Peyer's patch (tissue), 4 donors: ENCODE measurements at regions not wholly inside any gene's neighbourhood (a gene's known extent, or its start where the extent isn't known, plus 50 kb on each side); places are given as distances from the start of the nearest gene placed in this dataset.

Experiments used
- DNase-seq, 3 donors: peaks; one replicate each; pipeline ENCODE4 v3.0.0-alpha.2; 2017 to 2019
- H3K27ac ChIP-seq, 4 donors: fragments of 200-600 bp; sonication (generic); one replicate each; pipeline ENCODE4 v1.5.1; 2016 to 2019
- H3K27me3 ChIP-seq, 2 donors: fragments of 200-600 bp; sonication (generic); one replicate each; pipeline ENCODE4 v1.5.1; 2019
- H3K36me3 ChIP-seq, 3 donors: fragments of 200-600 bp; sonication (generic); one replicate each; pipeline ENCODE4 v1.5.1; 2016 to 2019
- H3K4me1 ChIP-seq, 4 donors: fragments of 200-600 bp; sonication (generic); one replicate each; pipeline ENCODE4 v1.5.1; 2016 to 2019
- H3K4me3 ChIP-seq, 4 donors: fragments of 200-600 bp; sonication (generic); 1 replicate in 3 of 4; 2 replicates in 1 of 4; pipeline ENCODE4 v1.5.1; 2016 to 2019; ENCODE audit warnings: mild to moderate bottlenecking in 1 of 4
- H3K9me3 ChIP-seq, 4 donors: fragments of 200-600 bp; sonication (generic); one replicate each; pipeline ENCODE4 v1.5.1; 2016 to 2019; ENCODE audit warnings: mild to moderate bottlenecking in 1 of 4
- POLR2A ChIP-seq, 2 donors: fragments of 450-650 bp; IDR thresholded peaks; one replicate each; pipeline ENCODE4 v1.5.1; 2017; ENCODE audit warnings: antibody characterized with exemption in 2 of 2, mild to moderate bottlenecking in 2 of 2, moderate library complexity in 2 of 2
- TF ChIP-seq, protein P1 (sequence below), 6 experiments: fragments of 450-650 bp in 4 of 6; fragments of 200-600 bp in 2 of 6; sonication (generic) in 1 of 6; IDR thresholded peaks; one replicate each; pipeline ENCODE4 v1.5.1; 2017 to 2019; ENCODE audit warnings: antibody characterized with exemption in 6 of 6, mild to moderate bottlenecking in 3 of 6, moderate library complexity in 1 of 6

- H3K4me3 ChIP-seq, result no peak overlapping the region
- DNase-seq, result no peak
- TF ChIP-seq, protein P1, sequence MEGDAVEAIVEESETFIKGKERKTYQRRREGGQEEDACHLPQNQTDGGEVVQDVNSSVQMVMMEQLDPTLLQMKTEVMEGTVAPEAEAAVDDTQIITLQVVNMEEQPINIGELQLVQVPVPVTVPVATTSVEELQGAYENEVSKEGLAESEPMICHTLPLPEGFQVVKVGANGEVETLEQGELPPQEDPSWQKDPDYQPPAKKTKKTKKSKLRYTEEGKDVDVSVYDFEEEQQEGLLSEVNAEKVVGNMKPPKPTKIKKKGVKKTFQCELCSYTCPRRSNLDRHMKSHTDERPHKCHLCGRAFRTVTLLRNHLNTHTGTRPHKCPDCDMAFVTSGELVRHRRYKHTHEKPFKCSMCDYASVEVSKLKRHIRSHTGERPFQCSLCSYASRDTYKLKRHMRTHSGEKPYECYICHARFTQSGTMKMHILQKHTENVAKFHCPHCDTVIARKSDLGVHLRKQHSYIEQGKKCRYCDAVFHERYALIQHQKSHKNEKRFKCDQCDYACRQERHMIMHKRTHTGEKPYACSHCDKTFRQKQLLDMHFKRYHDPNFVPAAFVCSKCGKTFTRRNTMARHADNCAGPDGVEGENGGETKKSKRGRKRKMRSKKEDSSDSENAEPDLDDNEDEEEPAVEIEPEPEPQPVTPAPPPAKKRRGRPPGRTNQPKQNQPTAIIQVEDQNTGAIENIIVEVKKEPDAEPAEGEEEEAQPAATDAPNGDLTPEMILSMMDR (IDR thresholded peaks at IDR 0.05), result no peak
- no peak for TF ChIP-seq POLR2A (IDR thresholded peaks at IDR 0.05)
- H3K4me1 ChIP-seq, result no peaks in the 10 kb centered on the region
- no peaks in the 10 kb centered on the region for H3K9me3 ChIP-seq
- no peaks in the 10 kb centered on the region for H3K36me3 ChIP-seq
- no peaks in the 10 kb centered on the region for H3K27me3 ChIP-seq
- no peak overlapping the region for H3K27ac ChIP-seq
Measured at GRCh38 chr4:14335872-14336271, 666.4 kb upstream of the CPEB2 start.

- TF ChIP-seq, protein P1 (IDR thresholded peaks at IDR 0.05), result no peak
- no peak for TF ChIP-seq POLR2A (IDR thresholded peaks at IDR 0.05)
- Histone ChIP-seq H3K27me3 (no peaks in the 10 kb centered on the region), H3K27ac (no peak overlapping the region), H3K36me3 (no peaks in the 10 kb centered on the region), H3K4me3 (no peak overlapping the region), H3K9me3 (no peaks in the 10 kb centered on the region), H3K4me1 (no peaks in the 10 kb centered on the region)
- no peak for DNase-seq
Measured at GRCh38 chr4:14336656-14337055, 665.6 kb upstream of the CPEB2 start.

GRCh38 chr4:14337892-14338584 is 664.2 kb upstream of the CPEB2 start:
- Histone ChIP-seq H3K36me3 (no peaks in the 10 kb centered on the region), H3K27me3 (no peaks in the 10 kb centered on the region), H3K4me3 (no peak overlapping the region), H3K4me1 (no peaks in the 10 kb centered on the region), H3K9me3 (no peaks in the 10 kb centered on the region), H3K27ac (no peak overlapping the region)
- DNase-seq, result no peak
- TF ChIP-seq POLR2A (IDR thresholded peaks at IDR 0.05), result no peak
- TF ChIP-seq, protein P1 (IDR thresholded peaks at IDR 0.05), result no peak

DNA sequence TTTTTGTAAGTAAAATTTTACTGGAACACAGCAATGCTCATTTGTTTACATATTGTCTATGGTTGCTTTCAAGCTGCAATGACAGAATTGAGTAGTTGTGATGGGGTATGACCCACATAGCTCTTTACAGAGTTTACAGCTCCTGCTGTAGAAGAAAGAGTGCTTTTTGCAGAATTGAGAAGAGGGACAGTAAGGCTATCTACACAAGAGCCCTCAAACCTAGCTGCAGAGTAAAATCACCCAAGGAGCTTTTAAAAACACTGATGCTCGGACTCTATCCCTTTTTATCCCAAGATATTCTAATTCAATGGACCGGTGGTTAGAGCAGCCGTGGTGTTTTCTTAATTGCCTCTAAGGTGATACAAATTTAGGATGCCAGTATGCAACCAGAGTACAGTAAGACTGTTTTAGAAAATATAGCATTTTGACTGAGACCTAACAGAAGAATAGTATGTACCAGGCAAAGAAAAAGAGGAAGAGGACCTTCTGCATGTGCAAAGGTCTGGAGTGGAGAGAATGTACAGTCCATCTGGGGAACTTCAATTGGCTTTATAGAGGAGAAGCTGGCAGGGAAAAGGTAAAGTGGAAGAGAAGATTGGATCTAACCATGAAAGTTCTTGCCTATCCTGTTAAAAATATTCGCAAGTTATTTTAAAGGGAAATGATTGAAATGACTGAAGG is 663.6 kb upstream of the CPEB2 start:
- TF ChIP-seq POLR2A (IDR thresholded peaks at IDR 0.05), result no peak
- TF ChIP-seq, protein P1 (IDR thresholded peaks at IDR 0.05), result no peak
- no peak overlapping the region for H3K4me3 ChIP-seq

GRCh38 chr4:14339715-14340114 is 662.6 kb upstream of the CPEB2 start:
- TF ChIP-seq POLR2A (IDR thresholded peaks at IDR 0.05), result no peak
- TF ChIP-seq, protein P1 (IDR thresholded peaks at IDR 0.05), result no peak
- H3K36me3 ChIP-seq, result no peaks in the 10 kb centered on the region
- H3K4me3 ChIP-seq, result no peak overlapping the region
- no peaks in the 10 kb centered on the region for H3K27me3 ChIP-seq
- H3K9me3 ChIP-seq, result no peaks in the 10 kb centered on the region
- no peak for DNase-seq
- H3K27ac ChIP-seq, result no peak overlapping the region
- no peaks in the 10 kb centered on the region for H3K4me1 ChIP-seq

More for the DNA sequence above, 663.6 kb upstream of the CPEB2 start:
- Histone ChIP-seq H3K36me3 (no peaks in the 10 kb centered on the region), H3K27ac (no peak overlapping the region), H3K9me3 (no peaks in the 10 kb centered on the region), H3K27me3 (no peaks in the 10 kb centered on the region), H3K4me1 (no peaks in the 10 kb centered on the region)
- DNase-seq, result no peak
